IMR-90 (cell line): ENCODE measurements at regions not wholly inside any gene's neighbourhood (a gene's known extent, or its start where the extent isn't known, plus 50 kb on each side); places are given as distances from the start of the nearest gene placed in this dataset.

Source experiments
- ATAC-seq: fragments of 200-7000 bp; cut with Tn5 transposase; 2 replicates; pipeline ENCODE4 v1.9.1; 2020; ENCODE audit warnings: low read depth, mild to moderate bottlenecking, moderate library complexity
- BruUV-seq: library from RNA; stranded (reverse); fragments of 400-500 nt; replicated peaks from 2 replicates; lab custom pipeline; 2021; lab: Mats Ljungman, UMichigan
- CTCF ChIA-PET: fragments of 300-600 bp; formaldehyde crosslinking; extraction: SDS; loops from one replicate; lab custom pipeline; 2021; ENCODE audit warnings: antibody characterized with exemption; lab: Yijun Ruan, JAX
- POLR2A ChIA-PET: fragments of 300-600 bp; sonication (Branson Sonifier 250); formaldehyde crosslinking; loops from one replicate; lab custom pipeline; 2022; ENCODE audit warnings: antibody characterized with exemption; ENCODE audit not compliant: unreplicated experiment; lab: Charles Lee
- DNase-seq: peaks from one replicate; pipeline ENCODE4 v3.0.0; 2013
- H2AFZ ChIP-seq: replicated peaks from 2 replicates; pipeline ENCODE3; 2013; ENCODE audit warnings: low read length, mild to moderate bottlenecking; ENCODE audit not compliant: poor library complexity
- H2AK5ac ChIP-seq: 2 replicates; pipeline ENCODE4 v1.6.1; 2013; ENCODE audit warnings: low read depth, low read length, inconsistent platforms
- H2AK9ac ChIP-seq: replicated peaks from 2 replicates; pipeline ENCODE3; 2013; ENCODE audit warnings: mild to moderate bottlenecking, low read depth, low read length, moderate library complexity; ENCODE audit not compliant: poor library complexity
- H2BK120ac ChIP-seq: 2 replicates; pipeline ENCODE4 v1.6.1; 2013; ENCODE audit warnings: low read depth, low read length, inconsistent platforms
- H2BK15ac ChIP-seq: 3 replicates; pipeline ENCODE4 v1.6.1; 2013; ENCODE audit warnings: low read depth, low read length, inconsistent platforms
- H2BK20ac ChIP-seq: 2 replicates; pipeline ENCODE4 v1.6.1; 2013; ENCODE audit warnings: low read depth, mild to moderate bottlenecking, inconsistent platforms, low read length, moderate library complexity
- H2BK5ac ChIP-seq: 2 replicates; pipeline ENCODE4 v1.6.1; 2013; ENCODE audit warnings: mild to moderate bottlenecking, low read depth, low read length, inconsistent platforms; ENCODE audit not compliant: poor library complexity, severe bottlenecking
- H3K14ac ChIP-seq: replicated peaks from 2 replicates; pipeline ENCODE4 v1.6.1; 2013; ENCODE audit warnings: low read depth, low read length, inconsistent platforms
- H3K18ac ChIP-seq: 2 replicates; pipeline ENCODE4 v1.6.1; 2013; ENCODE audit warnings: low read depth, low read length, control low read depth
- H3K23ac ChIP-seq: 2 replicates; pipeline ENCODE4 v1.6.1; 2013; ENCODE audit warnings: low read depth, low read length, inconsistent platforms
- H3K27ac ChIP-seq: 2 replicates; pipeline ENCODE4 v1.5.1; 2013; ENCODE audit warnings: mild to moderate bottlenecking, control low read depth, low read length; ENCODE audit not compliant: insufficient read depth
- H3K27me3 ChIP-seq: 2 replicates; pipeline ENCODE4 v1.6.1; 2013; ENCODE audit warnings: low read length; ENCODE audit not compliant: control insufficient read depth, insufficient read depth
- H3K36me3 ChIP-seq: 2 replicates; pipeline ENCODE4 v1.6.1; 2013; ENCODE audit warnings: low read length, mixed read lengths; ENCODE audit not compliant: control insufficient read depth, insufficient read depth
- H3K4ac ChIP-seq: 2 replicates; pipeline ENCODE4 v1.6.1; 2013; ENCODE audit warnings: low read depth, low read length, inconsistent platforms
- H3K4me1 ChIP-seq: 2 replicates; pipeline ENCODE4 v1.6.1; 2013; ENCODE audit warnings: low read length, mixed read lengths; ENCODE audit not compliant: control insufficient read depth, insufficient read depth
- H3K4me2 ChIP-seq: 2 replicates; pipeline ENCODE4 v1.6.1; 2013; ENCODE audit warnings: low read depth, mild to moderate bottlenecking, control low read depth, low read length, moderate library complexity
- H3K4me3 ChIP-seq: 2 replicates; pipeline ENCODE4 v1.5.1; 2013; ENCODE audit warnings: low read depth, mild to moderate bottlenecking, control low read depth, low read length, moderate library complexity; ENCODE audit not compliant: insufficient read depth
- H3K56ac ChIP-seq: 2 replicates; pipeline ENCODE4 v1.6.1; 2013; ENCODE audit warnings: low read length, inconsistent platforms; ENCODE audit not compliant: insufficient read depth; ENCODE audit errors: extremely low read depth
- H3K79me1 ChIP-seq, 2 experiments: 2 replicates each; pipeline ENCODE4 v1.6.1; 2013; ENCODE audit warnings: low read length in 2 of 2, inconsistent platforms in 1 of 2, low read depth in 1 of 2
- H3K9ac ChIP-seq: 2 replicates; pipeline ENCODE4 v1.6.1; 2013; ENCODE audit warnings: low read depth, low read length, control low read depth
- H3K9me1 ChIP-seq: 2 replicates; pipeline ENCODE4 v1.6.1; 2013; ENCODE audit warnings: low read length, inconsistent platforms; ENCODE audit not compliant: insufficient read depth
- H3K9me3 ChIP-seq: 2 replicates; pipeline ENCODE4 v1.6.1; 2013; ENCODE audit warnings: low read length; ENCODE audit not compliant: control insufficient read depth, insufficient read depth
- H4K20me1 ChIP-seq: 2 replicates; pipeline ENCODE4 v1.6.1; 2013; ENCODE audit warnings: low read length, inconsistent platforms; ENCODE audit not compliant: insufficient read depth
- H4K5ac ChIP-seq: 2 replicates; pipeline ENCODE4 v1.6.1; 2013; ENCODE audit warnings: mild to moderate bottlenecking, low read depth, low read length, control low read depth
- H4K8ac ChIP-seq, 2 experiments: 2 replicates each; pipeline ENCODE4 v1.6.1; 2013; ENCODE audit warnings: low read depth in 2 of 2, low read length in 2 of 2, control low read depth in 1 of 2, inconsistent platforms in 1 of 2
- H4K91ac ChIP-seq: 2 replicates; pipeline ENCODE4 v1.6.1; 2013; ENCODE audit warnings: low read depth, low read length, inconsistent platforms; ENCODE audit not compliant: insufficient read depth
- MAFK ChIP-seq: IDR thresholded peaks from 2 replicates; pipeline ENCODE4 v1.6.1; 2012; ENCODE audit warnings: low read depth, low read length, improper control_type of control experiment
- MXI1 ChIP-seq: IDR thresholded peaks from 2 replicates; pipeline ENCODE4 v1.6.1; 2012; ENCODE audit warnings: low read depth, mild to moderate bottlenecking, low read length, moderate library complexity, borderline replicate concordance
- SMC3 ChIP-seq: fragments of 150-350 bp; IDR thresholded peaks from 2 replicates; pipeline ENCODE4 v1.6.1; 2016; ENCODE audit warnings: low read depth, mild to moderate bottlenecking, antibody characterized with exemption, low read length, moderate library complexity
- WGBS, 2 experiments: methylation state at CpG; one replicate each; pipeline versions ENCODE4 v1.1.5 to v1.1.7; 2013; ENCODE audit warnings: missing lambda C conversion rate in 2 of 2; ENCODE audit not compliant: insufficient read length in 1 of 2; ENCODE audit errors: extremely low coverage in 2 of 2; 5-methylcytosine and 5-hydroxymethylcytosine counted together
- dilution Hi-C: fragments of 300-500 bp; cut with HindIII; formaldehyde crosslinking; loops from one replicate; pipeline ENCODE4 v1.14.3; 2018; ENCODE audit warnings: low sequenced_read_pairs; ENCODE audit not compliant: unreplicated experiment
- in situ Hi-C: fragments of 300-500 bp; cut with MboI; formaldehyde crosslinking; loops from 3 replicates; pipeline ENCODE4 v1.14.3; 2019; ENCODE audit warnings: low sequenced_read_pairs, inconsistent platforms, mixed read lengths
- intact Hi-C: fragments of 100-400 bp; cut with micrococcal nuclease; formaldehyde crosslinking; loops from 2 replicates; pipeline ENCODE4 v1.10.0; 2022

GRCh38 chr6:6746970-6747338, 158.4 kb downstream of the LY86 start:
- Histone ChIP-seq H3K9me1 (peaks cover 15% of the 10 kb centered on the region; the same call in 1 of the 2 replicates), H4K91ac (no peak overlapping the region), H3K14ac (no peak overlapping the region), H3K4ac (no peak overlapping the region), H3K18ac (peak overlapping the region; percentile 9; the same call in 1 of the 2 replicates), H3K36me3 (no peaks in the 10 kb centered on the region), H3K4me1 (peaks cover 16% of the 10 kb centered on the region), H4K8ac (no peak overlapping the region), H2AK5ac (no peak overlapping the region), H3K4me2 (no peak overlapping the region), H2BK20ac (no peak overlapping the region), H3K27me3 (no peaks in the 10 kb centered on the region; the same call in 1 of the 2 replicates), H2BK120ac (no peak overlapping the region), H2AK9ac (no peak overlapping the region), H2BK5ac (peak overlapping the region; percentile 27), H3K27ac (no peak overlapping the region), H3K56ac (no peak overlapping the region), H2BK15ac (no peak overlapping the region), H3K9me3 (no peaks in the 10 kb centered on the region), H3K23ac (no peak overlapping the region), H3K4me3 (no peak overlapping the region), H4K20me1 (no peaks in the 10 kb centered on the region), H3K9ac (no peak overlapping the region), H2AFZ (no peak overlapping the region), H4K5ac (no peak overlapping the region), H3K79me1 (no peaks in the 10 kb centered on the region)
- POLR2A ChIA-PET: no interaction called here
- WGBS, 2 experiments: 100% methylated on average over 1 of the region's 3 CpGs; no CpG with 5 or more reads in 1 of the 2 experiments
- no peak for DNase-seq
- in situ Hi-C loops (no loop called here), intact Hi-C loops (no loop called here), dilution Hi-C loops (no loop called here)
- CTCF ChIA-PET: no interaction called here
- TF ChIP-seq MAFK: no peak
- TF ChIP-seq MXI1: no peak
- no peak for TF ChIP-seq SMC3
- no TSS peak for BruUV-seq
- ATAC-seq: no peak
